ENCODE measurements at regions not wholly inside any gene's neighbourhood (a gene's known extent, or its start where the extent isn't known, plus 50 kb on each side); places are given as distances from the start of the nearest gene placed in this dataset.

DNA sequence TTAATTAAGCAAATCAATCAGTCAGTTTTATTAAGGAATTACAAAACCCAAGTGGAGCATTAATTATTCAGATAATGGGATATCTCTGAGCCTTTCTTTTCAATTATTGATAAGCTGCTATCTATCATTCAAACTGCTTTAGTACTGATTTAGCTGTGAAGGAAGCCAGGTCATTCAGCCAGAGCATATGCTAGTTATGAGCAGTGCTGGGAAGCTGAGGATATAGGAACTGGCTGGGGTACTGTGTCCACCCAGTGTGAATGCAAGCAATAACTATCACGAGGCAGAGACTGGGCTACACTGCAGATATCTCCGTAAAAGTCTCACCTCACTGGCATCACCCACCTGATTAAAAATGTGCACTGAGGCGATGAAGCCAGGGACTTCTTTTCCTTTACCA, 496.7 kb upstream of the PIK3C3 start:
- 15% methylated on average over 3 of the region's 3 CpGs for WGBS (ENCODE audit: insufficient coverage, insufficient replicate concordance, low lambda C conversion rate, missing lambda C conversion rate)
- Histone ChIP-seq H3K27me3 (replicated peaks in 1 of 2; ENCODE audit: control insufficient read depth in 2 of 2, insufficient read depth in 2 of 2, low read length in 1 of 2) (no peaks in the 10 kb centered on the region), H3K27ac (ENCODE audit: control insufficient read depth, insufficient read depth) (no peak overlapping the region), H3K79me2 (ENCODE audit: control insufficient read depth, insufficient read depth, low read length) (no peaks in the 10 kb centered on the region), H3K4me1 (ENCODE audit: control insufficient read depth, insufficient read depth, low read length) (no peaks in the 10 kb centered on the region), H3K4me2 (ENCODE audit: control insufficient read depth, insufficient read depth) (no peak overlapping the region), H4K20me1 (ENCODE audit: control insufficient read depth, insufficient read depth) (no peaks in the 10 kb centered on the region), H3K36me3 (ENCODE audit: control insufficient read depth in 2 of 2, insufficient read depth in 2 of 2, low read length in 1 of 2) (no peaks in the 10 kb centered on the region), H3K9me3 (replicated peaks; ENCODE audit: control insufficient read depth, insufficient read depth, low read length) (no peaks in the 10 kb centered on the region), H3K9ac (ENCODE audit: control insufficient read depth, insufficient read depth, low read length) (no peak overlapping the region), H2AFZ (ENCODE audit: control insufficient read depth, low read depth, low read length) (no peak overlapping the region), H3K4me3 (no peak overlapping the region)
- ChIA-PET SMC1A (ENCODE audit: uncharacterized antibody, unreplicated experiment) (no interaction called here), RAD21 (ENCODE audit: unreplicated experiment) (no interaction called here), POLR2A (no interaction called here), CTCF (interaction anchor here (0.6 kb wide), 1 partner anchor 274 kb away, joined by 4 read pairs; no protein-coding TSS in a partner anchor)
- no peak for DNase-seq (ENCODE audit: low read depth, low spot score)
- intact Hi-C loops (cut with micrococcal nuclease; ENCODE audit: unreplicated experiment) (no loop called here), in situ Hi-C loops (cut with MboI) (no loop called here)
- ATAC-seq = no peak
- no peak for FAIRE-seq
- no TSS peak for BruUV-seq (replicated peaks)
- TF ChIP-seq EP300 (IDR thresholded peaks at IDR 0.05; ENCODE audit: borderline replicate concordance in 1 of 2, control insufficient read depth in 1 of 2, low read depth in 2 of 2, low read length in 2 of 2) = no peak
- no peak for TF ChIP-seq ZNF384 (IDR thresholded peaks at IDR 0.05; ENCODE audit: borderline replicate concordance, low read depth, low read length)
- no peak for TF ChIP-seq BCL11A (IDR thresholded peaks at IDR 0.05; ENCODE audit: low read depth, low read length)
- TF ChIP-seq ETV6 (conservative IDR thresholded peaks at IDR 0.05 in 1 of 2, IDR thresholded peaks at IDR 0.05 in 1 of 2; ENCODE audit: borderline replicate concordance in 1 of 2, low read depth in 1 of 2) = no peak
- no peak for TF ChIP-seq TCF3 (IDR thresholded peaks at IDR 0.05; ENCODE audit: borderline replicate concordance, insufficient read depth, low read depth, low read length)
- TF ChIP-seq RBBP5 (conservative IDR thresholded peaks at IDR 0.05) = no peak
- TF ChIP-seq POLR2AphosphoS2 (IDR thresholded peaks at IDR 0.05; ENCODE audit: low read depth, low read length) = no peak

DNA sequence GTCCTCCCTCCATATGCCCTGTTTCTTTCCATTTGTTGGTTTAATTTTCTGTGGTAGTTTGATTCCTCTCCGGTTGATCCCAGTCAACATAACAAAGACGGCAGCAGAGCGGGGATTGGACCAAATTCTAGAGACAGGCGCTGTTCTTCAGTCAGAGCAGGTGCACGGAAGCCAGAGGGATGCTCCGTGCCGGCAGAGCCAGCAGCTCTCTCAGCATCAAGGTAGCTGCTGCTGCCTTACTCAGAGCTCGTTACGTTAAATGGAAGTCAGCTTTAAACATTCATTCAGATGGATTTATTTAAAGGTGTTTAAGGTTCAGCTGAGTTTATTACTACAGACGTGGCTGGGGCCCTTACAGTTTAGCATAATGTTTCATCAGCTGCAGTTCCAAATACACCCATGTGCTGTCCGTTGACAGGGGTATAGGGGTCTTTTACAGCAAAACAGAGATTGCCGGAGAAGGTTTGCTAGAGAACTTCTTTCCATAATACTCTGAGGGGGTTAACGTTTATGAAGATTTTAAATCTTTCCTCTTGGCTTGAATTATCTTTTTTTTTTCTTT, 497.2 kb upstream of the PIK3C3 start:
- intact Hi-C loops (cut with micrococcal nuclease; ENCODE audit: unreplicated experiment) = no loop called here
- no TSS peak for BruUV-seq (replicated peaks)
- ChIA-PET CTCF (no interaction called here), RAD21 (ENCODE audit: unreplicated experiment) (no interaction called here), SMC1A (ENCODE audit: uncharacterized antibody, unreplicated experiment) (no interaction called here), POLR2A (no interaction called here)
- Histone ChIP-seq H3K4me2 (ENCODE audit: control insufficient read depth, insufficient read depth) (no peak overlapping the region), H4K20me1 (ENCODE audit: control insufficient read depth, insufficient read depth) (no peaks in the 10 kb centered on the region), H3K36me3 (ENCODE audit: control insufficient read depth in 2 of 2, insufficient read depth in 2 of 2, low read length in 1 of 2) (no peaks in the 10 kb centered on the region), H3K4me1 (ENCODE audit: control insufficient read depth, insufficient read depth, low read length) (no peaks in the 10 kb centered on the region), H3K79me2 (ENCODE audit: control insufficient read depth, insufficient read depth, low read length) (no peaks in the 10 kb centered on the region), H3K9me3 (replicated peaks; ENCODE audit: control insufficient read depth, insufficient read depth, low read length) (no peaks in the 10 kb centered on the region), H3K4me3 (no peak overlapping the region), H2AFZ (ENCODE audit: control insufficient read depth, low read depth, low read length) (no peak overlapping the region), H3K9ac (ENCODE audit: control insufficient read depth, insufficient read depth, low read length) (no peak overlapping the region), H3K27ac (ENCODE audit: control insufficient read depth, insufficient read depth) (no peak overlapping the region), H3K27me3 (replicated peaks in 1 of 2; ENCODE audit: control insufficient read depth in 2 of 2, insufficient read depth in 2 of 2, low read length in 1 of 2) (no peaks in the 10 kb centered on the region)
- in situ Hi-C loops (cut with MboI) = no loop called here
- TF ChIP-seq TARDBP (IDR thresholded peaks at IDR 0.05; ENCODE audit: borderline replicate concordance) (no peak), IRF4 (IDR thresholded peaks at IDR 0.05; ENCODE audit: low read depth, low read length) (no peak), BRCA1 (IDR thresholded peaks at IDR 0.05; ENCODE audit: low read depth, low read length) (no peak), CBX5 (IDR thresholded peaks at IDR 0.05; ENCODE audit: low read depth) (no peak), MTA2 (IDR thresholded peaks at IDR 0.05; ENCODE audit: low read depth) (no peak)
- TF ChIP-seq, protein P1, sequence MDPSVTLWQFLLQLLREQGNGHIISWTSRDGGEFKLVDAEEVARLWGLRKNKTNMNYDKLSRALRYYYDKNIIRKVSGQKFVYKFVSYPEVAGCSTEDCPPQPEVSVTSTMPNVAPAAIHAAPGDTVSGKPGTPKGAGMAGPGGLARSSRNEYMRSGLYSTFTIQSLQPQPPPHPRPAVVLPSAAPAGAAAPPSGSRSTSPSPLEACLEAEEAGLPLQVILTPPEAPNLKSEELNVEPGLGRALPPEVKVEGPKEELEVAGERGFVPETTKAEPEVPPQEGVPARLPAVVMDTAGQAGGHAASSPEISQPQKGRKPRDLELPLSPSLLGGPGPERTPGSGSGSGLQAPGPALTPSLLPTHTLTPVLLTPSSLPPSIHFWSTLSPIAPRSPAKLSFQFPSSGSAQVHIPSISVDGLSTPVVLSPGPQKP (IDR thresholded peaks at IDR 0.05; ENCODE audit: low read depth, low read length) = no peak
- FAIRE-seq = no peak
- DNase-seq (ENCODE audit: low read depth, low spot score) = no peak
- 29% methylated on average over 13 of the region's 13 CpGs for WGBS (ENCODE audit: insufficient coverage, insufficient replicate concordance, low lambda C conversion rate, missing lambda C conversion rate)
- no peak for ATAC-seq

All from GM12878 (cell line).